ENCODE measurements at regions not wholly inside any gene's neighbourhood (a gene's known extent, or its start where the extent isn't known, plus 50 kb on each side); places are given as distances from the start of the nearest gene placed in this dataset.
A peak's percentile ranks its signal among the peaks of the same experiment; 100 is the strongest.

GRCh38 chr13:81409284-81409683 is 1068.4 kb upstream of the SPRY2 start:
- TF ChIP-seq CTCF (IDR thresholded peaks at IDR 0.05) = no peak
- Histone ChIP-seq H3K4me3 (no peak overlapping the region), H3K36me3 (ENCODE audit: low read depth) (no peaks in the 10 kb centered on the region), H3K9me3 (no peaks in the 10 kb centered on the region), H3K4me1 (ENCODE audit: low read depth) (no peaks in the 10 kb centered on the region)
- intact Hi-C loops (cut with DNase I, micrococcal nuclease) = no loop called here
- DNase-seq (no peak), ATAC-seq (no peak)

- H3K9me3 ChIP-seq = no peaks in the 10 kb centered on the region
- intact Hi-C loops (cut with DNase I, micrococcal nuclease) = no loop called here
- H3K4me3 ChIP-seq = no peak overlapping the region
- DNase-seq (no peak), ATAC-seq (peak; percentile 75)
- H3K4me1 ChIP-seq (ENCODE audit: low read depth) = no peaks in the 10 kb centered on the region
- H3K36me3 ChIP-seq (ENCODE audit: low read depth) = no peaks in the 10 kb centered on the region
- TF ChIP-seq CTCF (IDR thresholded peaks at IDR 0.05) = no peak
Measured at GRCh38 chr13:81408647-81409046, 1067.7 kb upstream of the SPRY2 start.

GRCh38 chr13:81406639-81407292 is 1065.8 kb upstream of the SPRY2 start:
- Histone ChIP-seq H3K36me3 (ENCODE audit: low read depth) (no peaks in the 10 kb centered on the region), H3K4me3 (no peak overlapping the region), H3K9me3 (no peaks in the 10 kb centered on the region), H3K4me1 (ENCODE audit: low read depth) (no peaks in the 10 kb centered on the region)
- TF ChIP-seq CTCF (IDR thresholded peaks at IDR 0.05) = no peak
- DNase-seq (no peak), ATAC-seq (no peak)
- intact Hi-C loops (cut with DNase I, micrococcal nuclease) = no loop called here

GRCh38 chr13:81406022-81406421 is 1065.1 kb upstream of the SPRY2 start:
- no peak for DNase-seq
- ATAC-seq = no peak
- Histone ChIP-seq H3K4me1 (ENCODE audit: low read depth) (no peaks in the 10 kb centered on the region), H3K9me3 (no peaks in the 10 kb centered on the region), H3K4me3 (no peak overlapping the region), H3K36me3 (ENCODE audit: low read depth) (no peaks in the 10 kb centered on the region)
- intact Hi-C loops (cut with DNase I, micrococcal nuclease) = no loop called here
- TF ChIP-seq CTCF (IDR thresholded peaks at IDR 0.05) = no peak

GRCh38 chr13:81396192-81396591 is 1055.3 kb upstream of the SPRY2 start:
- ATAC-seq = no peak
- H3K4me1 ChIP-seq (ENCODE audit: low read depth) = peaks cover 6% of the 10 kb centered on the region
- H3K4me3 ChIP-seq = no peak overlapping the region
- H3K9me3 ChIP-seq = no peaks in the 10 kb centered on the region
- no peak for TF ChIP-seq CTCF (IDR thresholded peaks at IDR 0.05)
- no peak for DNase-seq
- H3K36me3 ChIP-seq (ENCODE audit: low read depth) = no peaks in the 10 kb centered on the region
- intact Hi-C loops (cut with DNase I, micrococcal nuclease) = loop anchor here in 1 of 2 donors (10.0 kb wide), 1 partner anchor 221 kb away; no protein-coding TSS in a partner anchor

Data from mucosa of descending colon (tissue), 3 donors.